ENCODE measurements at regions not wholly inside any gene's neighbourhood (a gene's known extent, or its start where the extent isn't known, plus 50 kb on each side); places are given as distances from the start of the nearest gene placed in this dataset.

GRCh38 chr7:9939176-9939575, 1034.5 kb upstream of the PHF14 start:
- Mint-ChIP-seq H3K9me3 (no peaks in the 10 kb centered on the region), H3K4me3 (no peak overlapping the region), H3K36me3 (ENCODE audit: low read depth) (no peaks in the 10 kb centered on the region), H3K27ac (no peak overlapping the region), H3K27me3 (no peaks in the 10 kb centered on the region), H3K4me1 (ENCODE audit: low read depth) (no peaks in the 10 kb centered on the region)
- Histone ChIP-seq H3K4me3 (ENCODE audit: low read length) (no peak overlapping the region), H3K27ac (ENCODE audit: low read depth in 1 of 2, low read length in 2 of 2) (no peak overlapping the region), H3K36me3 (ENCODE audit: insufficient read depth, low read length) (no peaks in the 10 kb centered on the region), H3K4me1 (ENCODE audit: insufficient read depth, low read length) (no peaks in the 10 kb centered on the region), H3K9me3 (ENCODE audit: control insufficient read depth in 1 of 2, insufficient read depth in 1 of 2, low read length in 2 of 2) (no peaks in the 10 kb centered on the region), H3K27me3 (ENCODE audit: control insufficient read depth in 1 of 2, insufficient read depth in 2 of 2, low read length in 2 of 2) (no peaks in the 10 kb centered on the region)
- ATAC-seq (ENCODE audit: poor library complexity) (no peak), DNase-seq (no peak)
- ChIA-PET CTCF (no interaction called here), POLR2A (no interaction called here)
- intact Hi-C loops (cut with DNase I, micrococcal nuclease) = no loop called here
- TF ChIP-seq, protein P1, sequence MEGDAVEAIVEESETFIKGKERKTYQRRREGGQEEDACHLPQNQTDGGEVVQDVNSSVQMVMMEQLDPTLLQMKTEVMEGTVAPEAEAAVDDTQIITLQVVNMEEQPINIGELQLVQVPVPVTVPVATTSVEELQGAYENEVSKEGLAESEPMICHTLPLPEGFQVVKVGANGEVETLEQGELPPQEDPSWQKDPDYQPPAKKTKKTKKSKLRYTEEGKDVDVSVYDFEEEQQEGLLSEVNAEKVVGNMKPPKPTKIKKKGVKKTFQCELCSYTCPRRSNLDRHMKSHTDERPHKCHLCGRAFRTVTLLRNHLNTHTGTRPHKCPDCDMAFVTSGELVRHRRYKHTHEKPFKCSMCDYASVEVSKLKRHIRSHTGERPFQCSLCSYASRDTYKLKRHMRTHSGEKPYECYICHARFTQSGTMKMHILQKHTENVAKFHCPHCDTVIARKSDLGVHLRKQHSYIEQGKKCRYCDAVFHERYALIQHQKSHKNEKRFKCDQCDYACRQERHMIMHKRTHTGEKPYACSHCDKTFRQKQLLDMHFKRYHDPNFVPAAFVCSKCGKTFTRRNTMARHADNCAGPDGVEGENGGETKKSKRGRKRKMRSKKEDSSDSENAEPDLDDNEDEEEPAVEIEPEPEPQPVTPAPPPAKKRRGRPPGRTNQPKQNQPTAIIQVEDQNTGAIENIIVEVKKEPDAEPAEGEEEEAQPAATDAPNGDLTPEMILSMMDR (IDR thresholded peaks at IDR 0.05) = no peak

DNA sequence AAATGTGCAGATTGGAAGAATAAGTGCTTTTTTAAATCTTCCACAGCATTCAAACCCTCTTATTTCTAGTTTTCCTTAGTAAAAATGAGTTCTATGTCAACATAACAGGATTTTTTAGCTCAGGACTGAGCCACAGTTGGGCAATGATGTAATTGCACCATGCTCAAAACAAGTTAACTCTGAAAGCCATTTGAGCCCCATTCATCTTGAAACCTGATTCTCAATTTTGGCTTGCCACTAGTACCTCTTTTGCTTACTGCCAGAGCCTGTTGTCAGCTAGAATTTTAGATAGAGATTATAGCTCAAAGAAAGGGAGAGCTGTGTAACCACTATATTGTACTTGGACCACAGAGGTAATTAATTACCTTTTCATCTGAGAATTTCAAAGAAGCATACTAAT, 1028.5 kb upstream of the PHF14 start:
- H3K4me1 Mint-ChIP-seq (ENCODE audit: low read depth) = no peaks in the 10 kb centered on the region
- H3K36me3 ChIP-seq (ENCODE audit: insufficient read depth, low read length) = no peaks in the 10 kb centered on the region
- intact Hi-C loops (cut with DNase I, micrococcal nuclease) = no loop called here
- H3K36me3 Mint-ChIP-seq (ENCODE audit: low read depth) = no peaks in the 10 kb centered on the region
- ATAC-seq (ENCODE audit: poor library complexity) (no peak), DNase-seq (no peak)
- H3K27ac ChIP-seq (ENCODE audit: low read depth in 1 of 2, low read length in 2 of 2) = no peak overlapping the region
- no peaks in the 10 kb centered on the region for H3K4me1 ChIP-seq (ENCODE audit: insufficient read depth, low read length)
- TF ChIP-seq, protein P1 (IDR thresholded peaks at IDR 0.05) = no peak
- H3K27ac Mint-ChIP-seq = no peak overlapping the region
- CTCF ChIA-PET = no interaction called here
- H3K27me3 Mint-ChIP-seq = no peaks in the 10 kb centered on the region
- no peak overlapping the region for H3K4me3 Mint-ChIP-seq
- H3K27me3 ChIP-seq (ENCODE audit: control insufficient read depth in 1 of 2, insufficient read depth in 2 of 2, low read length in 2 of 2) = no peaks in the 10 kb centered on the region
- H3K9me3 ChIP-seq (ENCODE audit: control insufficient read depth in 1 of 2, insufficient read depth in 1 of 2, low read length in 2 of 2) = no peaks in the 10 kb centered on the region
- POLR2A ChIA-PET = no interaction called here
- H3K4me3 ChIP-seq (ENCODE audit: low read length) = no peak overlapping the region
- peaks cover 10% of the 10 kb centered on the region for H3K9me3 Mint-ChIP-seq

- Histone ChIP-seq H3K4me3 (ENCODE audit: low read length) (no peak overlapping the region), H3K27ac (ENCODE audit: low read depth in 1 of 2, low read length in 2 of 2) (no peak overlapping the region), H3K9me3 (ENCODE audit: control insufficient read depth in 1 of 2, insufficient read depth in 1 of 2, low read length in 2 of 2) (no peaks in the 10 kb centered on the region), H3K4me1 (ENCODE audit: insufficient read depth, low read length) (no peaks in the 10 kb centered on the region), H3K27me3 (ENCODE audit: control insufficient read depth in 1 of 2, insufficient read depth in 2 of 2, low read length in 2 of 2) (no peaks in the 10 kb centered on the region), H3K36me3 (ENCODE audit: insufficient read depth, low read length) (no peaks in the 10 kb centered on the region)
- Mint-ChIP-seq H3K27me3 (no peaks in the 10 kb centered on the region), H3K36me3 (ENCODE audit: low read depth) (no peaks in the 10 kb centered on the region), H3K27ac (no peak overlapping the region), H3K9me3 (peaks cover 10% of the 10 kb centered on the region), H3K4me3 (no peak overlapping the region), H3K4me1 (ENCODE audit: low read depth) (no peaks in the 10 kb centered on the region)
- DNase-seq (no peak), ATAC-seq (ENCODE audit: poor library complexity) (no peak)
- TF ChIP-seq, protein P1 (IDR thresholded peaks at IDR 0.05) = no peak
- ChIA-PET CTCF (no interaction called here), POLR2A (no interaction called here)
- intact Hi-C loops (cut with DNase I, micrococcal nuclease) = no loop called here
These were observed 1027.8 kb upstream of the PHF14 start for GRCh38 chr7:9945857-9946256.
